ENCODE measurements at regions not wholly inside any gene's neighbourhood (a gene's known extent, or its start where the extent isn't known, plus 50 kb on each side); places are given as distances from the start of the nearest gene placed in this dataset.

GRCh38 chr15:61654918-61655317 lies 405.3 kb downstream of the VPS13C start:
- no peak overlapping the region for H2AK5ac ChIP-seq (ENCODE audit: insufficient read length, low read length)
- 0 out of 2 replicates have a peak overlapping the region, but pooled peaks have one; percentile 32 for H3K14ac ChIP-seq (ENCODE audit: insufficient read depth, low read length)
- Mint-ChIP-seq H3K4me1 (peaks cover 26% of the 10 kb centered on the region in 2 experiments), H3K9me3 (peaks cover 10 to 13% of the 10 kb centered on the region in 2 experiments; a peak in 4 of 5 replicates), H3K27ac (no peak overlapping the region), H3K36me3 (ENCODE audit: insufficient read depth in 1 of 3, low read depth in 3 of 3) (peaks cover 0 to 6% (median 2%) of the 10 kb centered on the region in 3 experiments; a peak in 4 of 7 replicates), H3K27me3 (ENCODE audit: low read depth) (no peaks in the 10 kb centered on the region; the same call in 1 of the 2 replicates), H3K4me3 (no peak overlapping the region)
- H4K91ac ChIP-seq (ENCODE audit: insufficient read length, low read depth, low read length): no peak overlapping the region
- peak overlapping the region; percentile 28 for H3K18ac ChIP-seq (ENCODE audit: insufficient read length, low read depth, low read length)
- H3K9ac ChIP-seq (ENCODE audit: extremely low read depth, insufficient read length, low read length): no peak overlapping the region
- peaks cover 5% of the 10 kb centered on the region; the same call in 1 of the 2 replicates for H3K4me1 ChIP-seq (ENCODE audit: insufficient read depth, low read length)
- H4K8ac ChIP-seq (replicated peaks; ENCODE audit: insufficient read length, low read depth, low read length): no peak overlapping the region
- DNase-seq: no peak
- no peaks in the 10 kb centered on the region for H3K79me1 ChIP-seq (ENCODE audit: insufficient read depth, low read depth, low read length, poor library complexity, severe bottlenecking)
- H3K27ac ChIP-seq (ENCODE audit: insufficient read length, low read depth, low read length): no peak overlapping the region
- no peak overlapping the region for H3K56ac ChIP-seq (ENCODE audit: insufficient read length, low read depth, low read length)
- H2BK15ac ChIP-seq (ENCODE audit: low read depth, low read length): no peak overlapping the region
- H2AFZ ChIP-seq (ENCODE audit: low read length): no peak overlapping the region
- no peak overlapping the region for H2BK12ac ChIP-seq (ENCODE audit: insufficient read length, low read depth, low read length)
- H2BK20ac ChIP-seq (ENCODE audit: low read depth, low read length, poor library complexity, severe bottlenecking): no peak overlapping the region
- TF ChIP-seq CTCF (conservative IDR thresholded peaks at IDR 0.05): no peak
- no peak overlapping the region for H2BK5ac ChIP-seq (ENCODE audit: insufficient read length, low read length)
- no peaks in the 10 kb centered on the region for H3K9me3 ChIP-seq (ENCODE audit: control insufficient read depth, low read depth, low read length)
- no peaks in the 10 kb centered on the region for H3K23me2 ChIP-seq (ENCODE audit: insufficient read length, low read depth, low read length, poor library complexity, severe bottlenecking)
- no peaks in the 10 kb centered on the region for H3K27me3 ChIP-seq (ENCODE audit: insufficient read depth, low read length)
- no peak overlapping the region for H3K4ac ChIP-seq (ENCODE audit: low read depth, low read length)
- H3K23ac ChIP-seq (ENCODE audit: insufficient read length, low read depth, low read length): no peak overlapping the region
- H3K4me2 ChIP-seq (ENCODE audit: insufficient read depth, insufficient read length, low read length): no peak overlapping the region
- no peaks in the 10 kb centered on the region for H3K79me2 ChIP-seq (ENCODE audit: insufficient read depth, low read length)
- no CpG with 5 or more reads among the region's 12 CpGs for WGBS (ENCODE audit: extremely low coverage, insufficient read length, low lambda C conversion rate)
- no peak overlapping the region for H3T11ph ChIP-seq (ENCODE audit: low read length)
- no peak overlapping the region for H4K5ac ChIP-seq (ENCODE audit: insufficient read length, low read depth, low read length)
- no peaks in the 10 kb centered on the region for H4K20me1 ChIP-seq (ENCODE audit: control insufficient read depth, insufficient read depth, insufficient read length)
- H2BK120ac ChIP-seq (ENCODE audit: low read depth, low read length, poor library complexity, severe bottlenecking): no peak overlapping the region
